ENCODE measurements at regions not wholly inside any gene's neighbourhood (a gene's known extent, or its start where the extent isn't known, plus 50 kb on each side); places are given as distances from the start of the nearest gene placed in this dataset.

DNA sequence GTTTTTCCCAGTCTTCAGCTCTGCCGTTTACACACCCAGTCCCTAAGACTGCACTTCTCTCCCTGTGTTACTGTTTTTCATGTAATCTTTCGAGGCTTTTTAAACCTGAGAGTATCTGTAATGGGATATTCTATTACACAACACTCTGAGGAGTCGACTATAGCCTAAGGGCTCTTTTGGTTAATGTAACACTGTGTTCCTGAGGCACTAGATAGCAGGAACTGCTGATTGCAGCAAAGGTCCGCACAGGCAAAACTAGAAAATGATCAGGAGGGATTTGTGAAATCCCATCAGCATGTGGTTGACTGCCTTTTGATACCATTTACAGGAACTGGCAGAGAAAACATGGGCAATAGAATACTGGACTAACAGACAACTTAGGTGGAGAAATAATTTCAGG, 512.3 kb upstream of the RAG2 start:
- no peak for TF ChIP-seq CTCF (conservative IDR thresholded peaks at IDR 0.05; ENCODE audit: low read length)
- TF ChIP-seq EZH2phosphoT487 (IDR thresholded peaks at IDR 0.05; ENCODE audit: borderline replicate concordance, low read depth, low read length), result no peak

Data from OCI-LY7 (cell line).